T-cell (primary cell): ENCODE measurements at regions not wholly inside any gene's neighbourhood (a gene's known extent, or its start where the extent isn't known, plus 50 kb on each side); places are given as distances from the start of the nearest gene placed in this dataset.

Source experiments
- ATAC-seq, 4 experiments: fragments of 200-7000 bp in 3 of 4; fragments of 150-1000 bp in 1 of 4; cut with Tn5 transposase; replicated peaks in 1 of 4; 1 replicate in 3 of 4; 2 replicates in 1 of 4; pipeline ENCODE4 v1.10.0; 2021; ENCODE audit warnings: moderate library complexity in 3 of 4, mild to moderate bottlenecking in 2 of 4, moderate number of reproducible peaks in 1 of 4
- CTCF ChIA-PET, 2 donors: fragments of 300-600 bp; sonication (Branson Sonifier 250); formaldehyde crosslinking; loops; one replicate each; lab custom pipeline; 2022; ENCODE audit warnings: antibody characterized with exemption in 2 of 2; lab: Charles Lee
- POLR2A ChIA-PET, 2 donors: fragments of 300-600 bp; sonication (Branson Sonifier 250); formaldehyde crosslinking; loops; one replicate each; lab custom pipeline; 2022; ENCODE audit warnings: antibody characterized with exemption in 2 of 2; lab: Charles Lee
- DNase-seq, 35 experiments: peaks; one replicate each; pipeline versions ENCODE4 v3.0.0 to v3.0.0-alpha.2; 2013 to 2023
- H3K27ac ChIP-seq: one replicate; pipeline ENCODE4 v1.5.1; 2013; ENCODE audit warnings: low read length
- H3K27me3 ChIP-seq, 2 experiments: replicated peaks in 1 of 2; 1 replicate in 1 of 2; 2 replicates in 1 of 2; pipeline versions ENCODE4 v1.6.1 to v1.7.0; 2013; ENCODE audit warnings: low read length in 1 of 2, mixed read lengths in 1 of 2; ENCODE audit not compliant: control insufficient read depth in 2 of 2, insufficient read depth in 2 of 2; ENCODE audit errors: extremely low read depth in 1 of 2
- H3K36me3 ChIP-seq, 2 donors: 1 replicate in 1 of 2; 2 replicates in 1 of 2; pipeline versions ENCODE4 v1.6.1 to v1.7.0; 2013; ENCODE audit warnings: low read length in 1 of 2; ENCODE audit not compliant: control insufficient read depth in 2 of 2, insufficient read depth in 1 of 2; ENCODE audit errors: extremely low read depth in 1 of 2
- H3K4me1 ChIP-seq, 2 experiments: 1 replicate in 1 of 2; 2 replicates in 1 of 2; pipeline versions ENCODE4 v1.6.1 to v1.7.0; 2013; ENCODE audit warnings: low read length in 2 of 2, mixed read lengths in 1 of 2; ENCODE audit not compliant: insufficient read depth in 2 of 2, control insufficient read depth in 1 of 2; ENCODE audit errors: extremely low read depth in 1 of 2
- H3K4me3 ChIP-seq, 2 donors: 1 replicate in 1 of 2; 2 replicates in 1 of 2; pipeline versions ENCODE4 v1.5.1 to v1.7.0; 2013; ENCODE audit warnings: mild to moderate bottlenecking in 2 of 2, low read length in 1 of 2, moderate library complexity in 1 of 2; ENCODE audit not compliant: control insufficient read depth in 1 of 2; ENCODE audit errors: extremely low read depth in 1 of 2
- H3K9me3 ChIP-seq: 2 replicates; pipeline ENCODE4 v1.7.0; 2013
- H3K27ac Mint-ChIP-seq, 2 donors: one replicate each; pipeline ENCODE4 v1.8.0; 2020 to 2021; ENCODE audit warnings: mild to moderate bottlenecking in 2 of 2, mixed read lengths in 2 of 2
- H3K27me3 Mint-ChIP-seq, 2 donors: one replicate each; pipeline ENCODE4 v1.8.0; 2021 to 2022; ENCODE audit warnings: mixed read lengths in 2 of 2
- H3K36me3 Mint-ChIP-seq: one replicate; pipeline ENCODE4 v1.8.0; 2021; ENCODE audit warnings: mixed read lengths
- H3K4me1 Mint-ChIP-seq, 3 donors: one replicate each; pipeline ENCODE4 v1.8.0; 2020 to 2022; ENCODE audit warnings: mixed read lengths in 3 of 3, mild to moderate bottlenecking in 1 of 3
- H3K4me3 Mint-ChIP-seq, 3 donors: one replicate each; pipeline ENCODE4 v1.8.0; 2020 to 2022; ENCODE audit warnings: mild to moderate bottlenecking in 3 of 3, mixed read lengths in 3 of 3, moderate library complexity in 3 of 3
- H3K9me3 Mint-ChIP-seq, 3 donors: one replicate each; pipeline ENCODE4 v1.8.0; 2020 to 2022; ENCODE audit warnings: mixed read lengths in 3 of 3
- WGBS: methylation state at CpG from one replicate; pipeline ENCODE4 v1.1.5; 2013; ENCODE audit warnings: missing lambda C conversion rate; ENCODE audit not compliant: insufficient coverage; 5-methylcytosine and 5-hydroxymethylcytosine counted together

- Histone ChIP-seq H3K4me1 (no peaks in the 10 kb centered on the region), H3K36me3 (no peaks in the 10 kb centered on the region), H3K27ac (no peak overlapping the region), H3K27me3 (no peaks in the 10 kb centered on the region), H3K4me3 (no peak overlapping the region), H3K9me3 (no peaks in the 10 kb centered on the region)
- Mint-ChIP-seq H3K36me3 (no peaks in the 10 kb centered on the region), H3K9me3 (peaks cover 5 to 10% (median 6%) of the 10 kb centered on the region in 3 donors), H3K4me1 (no peaks in the 10 kb centered on the region), H3K27ac (no peak overlapping the region), H3K4me3 (no peak overlapping the region), H3K27me3 (no peaks in the 10 kb centered on the region)
- no CpG with 5 or more reads among the region's 4 CpGs for WGBS
- ATAC-seq = no peak
- DNase-seq = no peak
- CTCF ChIA-PET = no interaction called here
- POLR2A ChIA-PET = no interaction called here
These were observed 83.0 kb upstream of the NAALADL2 start for GRCh38 chr3:174776123-174776522.

- no peak overlapping the region for H3K4me3 ChIP-seq
- no peaks in the 10 kb centered on the region for H3K36me3 ChIP-seq
- POLR2A ChIA-PET = no interaction called here
- ATAC-seq (no peak), DNase-seq (no peak)
- H3K4me1 ChIP-seq = no peaks in the 10 kb centered on the region
- CTCF ChIA-PET = no interaction called here
- Mint-ChIP-seq H3K4me1 (no peaks in the 10 kb centered on the region), H3K27me3 (no peaks in the 10 kb centered on the region), H3K9me3 (peaks cover 5 to 10% (median 7%) of the 10 kb centered on the region in 3 donors), H3K27ac (no peak overlapping the region), H3K36me3 (no peaks in the 10 kb centered on the region), H3K4me3 (no peak overlapping the region)
- no peaks in the 10 kb centered on the region for H3K9me3 ChIP-seq
- WGBS = no CpG with 5 or more reads among the region's 2 CpGs
- no peak overlapping the region for H3K27ac ChIP-seq
- H3K27me3 ChIP-seq = no peaks in the 10 kb centered on the region
These were observed 82.5 kb upstream of the NAALADL2 start for GRCh38 chr3:174776636-174777035.

GRCh38 chr3:174777813-174778212 is 81.3 kb upstream of the NAALADL2 start:
- Histone ChIP-seq H3K4me3 (no peak overlapping the region), H3K36me3 (no peaks in the 10 kb centered on the region), H3K4me1 (no peaks in the 10 kb centered on the region), H3K27me3 (no peaks in the 10 kb centered on the region), H3K9me3 (no peaks in the 10 kb centered on the region), H3K27ac (no peak overlapping the region)
- H3K27ac Mint-ChIP-seq = no peak overlapping the region
- H3K4me3 Mint-ChIP-seq = no peak overlapping the region
- H3K36me3 Mint-ChIP-seq = no peaks in the 10 kb centered on the region
- ChIA-PET CTCF (no interaction called here), POLR2A (no interaction called here)
- peaks cover 5 to 13% (median 7%) of the 10 kb centered on the region in 3 donors for H3K9me3 Mint-ChIP-seq
- ATAC-seq (no peak), DNase-seq (no peak)
- H3K27me3 Mint-ChIP-seq = no peaks in the 10 kb centered on the region
- H3K4me1 Mint-ChIP-seq = no peaks in the 10 kb centered on the region

- Mint-ChIP-seq H3K4me1 (no peaks in the 10 kb centered on the region), H3K27ac (no peak overlapping the region), H3K9me3 (peaks cover 7 to 13% (median 12%) of the 10 kb centered on the region in 3 donors), H3K36me3 (no peaks in the 10 kb centered on the region), H3K4me3 (no peak overlapping the region), H3K27me3 (no peaks in the 10 kb centered on the region)
- no peak for ATAC-seq
- Histone ChIP-seq H3K27me3 (no peaks in the 10 kb centered on the region), H3K36me3 (no peaks in the 10 kb centered on the region), H3K4me3 (no peak overlapping the region), H3K27ac (no peak overlapping the region), H3K4me1 (no peaks in the 10 kb centered on the region), H3K9me3 (no peaks in the 10 kb centered on the region)
- ChIA-PET CTCF (no interaction called here), POLR2A (no interaction called here)
- no peak for DNase-seq
- no CpG with 5 or more reads among the region's 2 CpGs for WGBS
These were observed 75.6 kb upstream of the NAALADL2 start for GRCh38 chr3:174783502-174783901.

GRCh38 chr3:174784206-174784934 is 74.8 kb upstream of the NAALADL2 start:
- Mint-ChIP-seq H3K9me3 (peaks cover 7 to 17% (median 16%) of the 10 kb centered on the region in 3 donors), H3K4me3 (no peak overlapping the region), H3K27me3 (no peaks in the 10 kb centered on the region), H3K36me3 (no peaks in the 10 kb centered on the region), H3K27ac (no peak overlapping the region), H3K4me1 (no peaks in the 10 kb centered on the region)
- Histone ChIP-seq H3K4me1 (no peaks in the 10 kb centered on the region), H3K27ac (no peak overlapping the region), H3K4me3 (no peak overlapping the region), H3K27me3 (no peaks in the 10 kb centered on the region), H3K9me3 (no peaks in the 10 kb centered on the region), H3K36me3 (no peaks in the 10 kb centered on the region)
- no peak for DNase-seq
- no peak for ATAC-seq
- WGBS = 71% methylated on average over 1 of the region's 4 CpGs
- ChIA-PET CTCF (no interaction called here), POLR2A (no interaction called here)

GRCh38 chr3:174786825-174787224 is 72.3 kb upstream of the NAALADL2 start:
- no CpG with 5 or more reads among the region's 2 CpGs for WGBS
- H3K27ac Mint-ChIP-seq = no peak overlapping the region
- no peak for ATAC-seq

More at GRCh38 chr3:174786825-174787224, 72.3 kb upstream of the NAALADL2 start:
- Mint-ChIP-seq H3K27me3 (no peaks in the 10 kb centered on the region), H3K9me3 (peaks cover 5 to 10% (median 9%) of the 10 kb centered on the region in 3 donors), H3K4me1 (no peaks in the 10 kb centered on the region), H3K36me3 (no peaks in the 10 kb centered on the region), H3K4me3 (no peak overlapping the region)
- no peak overlapping the region for H3K27ac ChIP-seq
- POLR2A ChIA-PET = no interaction called here
- no peaks in the 10 kb centered on the region for H3K27me3 ChIP-seq
- H3K4me3 ChIP-seq = no peak overlapping the region
- no peak for DNase-seq
- no peaks in the 10 kb centered on the region for H3K9me3 ChIP-seq
- H3K36me3 ChIP-seq = no peaks in the 10 kb centered on the region
- H3K4me1 ChIP-seq = no peaks in the 10 kb centered on the region
- CTCF ChIA-PET = no interaction called here
